SJSA1 (cell line): ENCODE measurements at regions not wholly inside any gene's neighbourhood (a gene's known extent, or its start where the extent isn't known, plus 50 kb on each side); places are given as distances from the start of the nearest gene placed in this dataset.
"Not testable (repeated sequence)": the region's sequence is repeated elsewhere in the genome, so short reads cannot be mapped to it uniquely, and the experiment has no call there.

Experiments used
- DNase-seq, 2 experiments: peaks; one replicate each; pipeline ENCODE4 v3.0.0-alpha.2; 2015 to 2020; ENCODE audit warnings: low spot score in 2 of 2, low read depth in 1 of 2
- H3K27ac ChIP-seq: fragments of 250-450 bp; sonication (Bioruptor Pico); 2 replicates; pipeline ENCODE4 v1.5.1; 2020; ENCODE audit warnings: mild to moderate bottlenecking, moderate library complexity
- H3K27me3 ChIP-seq: fragments of 250-450 bp; sonication (Bioruptor Pico); replicated peaks from 2 replicates; pipeline ENCODE4 v1.5.1; 2020; ENCODE audit warnings: mild to moderate bottlenecking, moderate library complexity
- H3K36me3 ChIP-seq: fragments of 250-450 bp; sonication (Bioruptor Pico); 2 replicates; pipeline ENCODE4 v1.5.1; 2020; ENCODE audit warnings: mild to moderate bottlenecking
- H3K4me1 ChIP-seq: fragments of 250-450 bp; sonication (Bioruptor Pico); replicated peaks from 2 replicates; pipeline ENCODE4 v1.6.1; 2021; ENCODE audit warnings: mild to moderate bottlenecking
- H3K4me3 ChIP-seq: fragments of 250-450 bp; sonication (Bioruptor Pico); 2 replicates; pipeline ENCODE4 v1.5.1; 2020; ENCODE audit warnings: mild to moderate bottlenecking
- H3K9me3 ChIP-seq: fragments of 250-450 bp; sonication (Bioruptor Pico); replicated peaks from 2 replicates; pipeline ENCODE4 v1.5.1; 2020; ENCODE audit warnings: mild to moderate bottlenecking

- H3K27me3 ChIP-seq: no peaks in the 10 kb centered on the region
- H3K36me3 ChIP-seq: no peaks in the 10 kb centered on the region
- no peak for DNase-seq
- peaks cover 2% of the 10 kb centered on the region; the same call in 1 of the 2 replicates for H3K9me3 ChIP-seq
- no peak overlapping the region for H3K27ac ChIP-seq
- H3K4me3 ChIP-seq: no peak overlapping the region
- no peaks in the 10 kb centered on the region for H3K4me1 ChIP-seq
Observed at GRCh38 chr5:40453689-40454088, 226.0 kb upstream of the PTGER4 start.

- Histone ChIP-seq H3K4me1 (no peaks in the 10 kb centered on the region), H3K27me3 (no peaks in the 10 kb centered on the region), H3K36me3 (no peaks in the 10 kb centered on the region), H3K4me3 (no peak overlapping the region), H3K27ac (no peak overlapping the region), H3K9me3 (peaks cover 2% of the 10 kb centered on the region; the same call in 1 of the 2 replicates)
- no peak for DNase-seq
Observed at GRCh38 chr5:40452874-40453624, 226.7 kb upstream of the PTGER4 start.

- H3K4me3 ChIP-seq: no peak overlapping the region
- no peaks in the 10 kb centered on the region; the same call in 1 of the 2 replicates for H3K9me3 ChIP-seq
- no peak for DNase-seq
- no peaks in the 10 kb centered on the region for H3K27me3 ChIP-seq
- peaks cover 9% of the 10 kb centered on the region for H3K4me1 ChIP-seq
- H3K27ac ChIP-seq: no peak overlapping the region
- H3K36me3 ChIP-seq: no peaks in the 10 kb centered on the region
Observed at GRCh38 chr5:40447438-40447837, 232.3 kb upstream of the PTGER4 start.

- Histone ChIP-seq H3K4me3 (no peak overlapping the region), H3K27ac (no peak overlapping the region), H3K4me1 (peaks cover 9% of the 10 kb centered on the region), H3K27me3 (no peaks in the 10 kb centered on the region), H3K36me3 (no peaks in the 10 kb centered on the region), H3K9me3 (no peaks in the 10 kb centered on the region; the same call in 1 of the 2 replicates)
- peak; percentile 47 to 64 for DNase-seq
Observed at GRCh38 chr5:40446910-40447309, 232.8 kb upstream of the PTGER4 start.

GRCh38 chr5:40442346-40442745 lies 237.4 kb upstream of the PTGER4 start:
- H3K4me3 ChIP-seq: no peak overlapping the region
- no peaks in the 10 kb centered on the region for H3K27me3 ChIP-seq
- no peaks in the 10 kb centered on the region for H3K36me3 ChIP-seq
- no peak for DNase-seq
- H3K27ac ChIP-seq: no peak overlapping the region
- peaks cover 12% of the 10 kb centered on the region for H3K4me1 ChIP-seq
- H3K9me3 ChIP-seq: no peaks in the 10 kb centered on the region

GRCh38 chr5:40441733-40442132 lies 238.0 kb upstream of the PTGER4 start:
- no peak for DNase-seq
- Histone ChIP-seq H3K36me3 (no peaks in the 10 kb centered on the region), H3K9me3 (no peaks in the 10 kb centered on the region), H3K4me3 (no peak overlapping the region), H3K27me3 (no peaks in the 10 kb centered on the region), H3K4me1 (peaks cover 8% of the 10 kb centered on the region), H3K27ac (no peak overlapping the region)

- Histone ChIP-seq H3K36me3 (no peaks in the 10 kb centered on the region), H3K4me1 (peaks cover 7% of the 10 kb centered on the region), H3K4me3 (no peak overlapping the region), H3K9me3 (no peaks in the 10 kb centered on the region), H3K27me3 (no peaks in the 10 kb centered on the region), H3K27ac (no peak overlapping the region)
- no peak for DNase-seq
Observed at GRCh38 chr5:40440746-40441145, 239.0 kb upstream of the PTGER4 start.

GRCh38 chr5:40439103-40439502 lies 240.6 kb upstream of the PTGER4 start:
- H3K27me3 ChIP-seq, H3K9me3 ChIP-seq, DNase-seq, H3K4me3 ChIP-seq, H3K4me1 ChIP-seq, H3K27ac ChIP-seq, H3K36me3 ChIP-seq: not testable (repeated sequence)

- not testable (repeated sequence) for H3K27me3 ChIP-seq, DNase-seq, H3K4me3 ChIP-seq, H3K4me1 ChIP-seq, H3K27ac ChIP-seq, H3K9me3 ChIP-seq, H3K36me3 ChIP-seq
Observed at GRCh38 chr5:40438646-40439045, 241.1 kb upstream of the PTGER4 start.

GRCh38 chr5:40437452-40437861 lies 242.3 kb upstream of the PTGER4 start:
- H3K4me3 ChIP-seq: no peak overlapping the region
- DNase-seq: peak; percentile 53 to 59
- no peak overlapping the region for H3K27ac ChIP-seq
- H3K9me3 ChIP-seq: no peaks in the 10 kb centered on the region
- H3K36me3 ChIP-seq: no peaks in the 10 kb centered on the region
- H3K4me1 ChIP-seq: peaks cover 7% of the 10 kb centered on the region
- H3K27me3 ChIP-seq: no peaks in the 10 kb centered on the region

- Histone ChIP-seq H3K9me3 (no peaks in the 10 kb centered on the region), H3K27me3 (no peaks in the 10 kb centered on the region), H3K27ac (no peak overlapping the region), H3K36me3 (no peaks in the 10 kb centered on the region), H3K4me3 (no peak overlapping the region), H3K4me1 (peaks cover 7% of the 10 kb centered on the region)
- no peak for DNase-seq
Observed at GRCh38 chr5:40436535-40437237, 243.0 kb upstream of the PTGER4 start.

- H3K36me3 ChIP-seq, H3K27ac ChIP-seq, H3K4me3 ChIP-seq, H3K4me1 ChIP-seq, H3K27me3 ChIP-seq, H3K9me3 ChIP-seq, DNase-seq: not testable (repeated sequence)
Observed at GRCh38 chr5:40435706-40436105, 244.0 kb upstream of the PTGER4 start.

GRCh38 chr5:40432836-40433235 lies 246.9 kb upstream of the PTGER4 start:
- H3K4me1 ChIP-seq: peaks cover 14% of the 10 kb centered on the region
- no peaks in the 10 kb centered on the region for H3K36me3 ChIP-seq
- H3K27ac ChIP-seq: no peak overlapping the region
- H3K4me3 ChIP-seq: no peak overlapping the region
- H3K9me3 ChIP-seq: no peaks in the 10 kb centered on the region
- no peaks in the 10 kb centered on the region for H3K27me3 ChIP-seq
- DNase-seq: no peak

- H3K27me3 ChIP-seq: no peaks in the 10 kb centered on the region
- H3K9me3 ChIP-seq: no peaks in the 10 kb centered on the region
- H3K4me1 ChIP-seq: peaks cover 7% of the 10 kb centered on the region
- no peak for DNase-seq
- no peak overlapping the region for H3K27ac ChIP-seq
- no peak overlapping the region for H3K4me3 ChIP-seq
- no peaks in the 10 kb centered on the region for H3K36me3 ChIP-seq
Observed at GRCh38 chr5:40431734-40432133, 248.0 kb upstream of the PTGER4 start.
